ENCODE measurements at regions not wholly inside any gene's neighbourhood (a gene's known extent, or its start where the extent isn't known, plus 50 kb on each side); places are given as distances from the start of the nearest gene placed in this dataset.

- H3K27ac ChIP-seq (ENCODE audit: low read length), result no peak overlapping the region
- no peaks in the 10 kb centered on the region for H3K9me2 ChIP-seq (ENCODE audit: insufficient read depth, low read length)
- no peaks in the 10 kb centered on the region for H3K9me3 ChIP-seq (ENCODE audit: low read length)
- no peaks in the 10 kb centered on the region for H3K36me3 ChIP-seq (ENCODE audit: insufficient read depth, low read length)
- no peaks in the 10 kb centered on the region for H3F3A ChIP-seq (ENCODE audit: insufficient read depth, low read length, poor library complexity, severe bottlenecking)
- no peak overlapping the region for H2AFZ ChIP-seq (ENCODE audit: low read depth, low read length)
- H4K20me1 ChIP-seq (ENCODE audit: insufficient read depth), result no peaks in the 10 kb centered on the region
- no peaks in the 10 kb centered on the region for H3K79me2 ChIP-seq (replicated peaks; ENCODE audit: insufficient read depth, low read length)
- no peak overlapping the region for H3K4me3 ChIP-seq (ENCODE audit: low read length)
- no peak overlapping the region for H3K4me2 ChIP-seq (ENCODE audit: low read length)
- TF ChIP-seq TAF1 (IDR thresholded peaks at IDR 0.05; ENCODE audit: low read depth) (no peak), RAD21 (conservative IDR thresholded peaks at IDR 0.05) (no peak), EZH2 (IDR thresholded peaks at IDR 0.05; ENCODE audit: borderline replicate concordance, insufficient read depth, low read length, poor library complexity, severe bottlenecking) (no peak), MXI1 (conservative IDR thresholded peaks at IDR 0.05; ENCODE audit: poor library complexity, severe bottlenecking) (no peak), EP300 (conservative IDR thresholded peaks at IDR 0.05; ENCODE audit: poor library complexity, severe bottlenecking) (no peak), CTCF (IDR thresholded peaks at IDR 0.05; ENCODE audit: poor library complexity, severe bottlenecking) (no peak), REST (IDR thresholded peaks at IDR 0.05; ENCODE audit: borderline replicate concordance) (no peak), POLR2AphosphoS5 (IDR thresholded peaks at IDR 0.05) (no peak), SMC3 (conservative IDR thresholded peaks at IDR 0.05; ENCODE audit: poor library complexity) (no peak)
- H3K9ac ChIP-seq (ENCODE audit: low read length), result no peak overlapping the region
- H3K27me3 ChIP-seq (ENCODE audit: insufficient read depth, low read depth, low read length), result no peaks in the 10 kb centered on the region
Measured at GRCh38 chr20:10922941-10923340, 249.1 kb upstream of the JAG1 start.

GRCh38 chr20:10924644-10925201 is 250.9 kb upstream of the JAG1 start:
- no peak overlapping the region for H3K4me3 ChIP-seq (ENCODE audit: low read length)
- no peak overlapping the region for H3K9ac ChIP-seq (ENCODE audit: low read length)
- TF ChIP-seq RAD21 (conservative IDR thresholded peaks at IDR 0.05) (no peak), TAF1 (IDR thresholded peaks at IDR 0.05; ENCODE audit: low read depth) (no peak), POLR2AphosphoS5 (IDR thresholded peaks at IDR 0.05) (no peak)
- H3K27me3 ChIP-seq (ENCODE audit: insufficient read depth, low read depth, low read length), result no peaks in the 10 kb centered on the region
- H2AFZ ChIP-seq (ENCODE audit: low read depth, low read length), result no peak overlapping the region
- H3K27ac ChIP-seq (ENCODE audit: low read length), result no peak overlapping the region
- H3K9me2 ChIP-seq (ENCODE audit: insufficient read depth, low read length), result no peaks in the 10 kb centered on the region
- H3K79me2 ChIP-seq (replicated peaks; ENCODE audit: insufficient read depth, low read length), result no peaks in the 10 kb centered on the region
- no peaks in the 10 kb centered on the region for H4K20me1 ChIP-seq (ENCODE audit: insufficient read depth)
- no peaks in the 10 kb centered on the region for H3K36me3 ChIP-seq (ENCODE audit: insufficient read depth, low read length)
- H3K4me2 ChIP-seq (ENCODE audit: low read length), result no peak overlapping the region
- H3K9me3 ChIP-seq (ENCODE audit: low read length), result no peaks in the 10 kb centered on the region
- H3F3A ChIP-seq (ENCODE audit: insufficient read depth, low read length, poor library complexity, severe bottlenecking), result no peaks in the 10 kb centered on the region

All from neural cell (in vitro differentiated cells).